Activated naive CD4-positive, alpha-beta T cell treated with anti-CD3 and anti-CD28 coated beads for 36 hours (primary cell): ENCODE measurements at regions not wholly inside any gene's neighbourhood (a gene's known extent, or its start where the extent isn't known, plus 50 kb on each side); places are given as distances from the start of the nearest gene placed in this dataset.

Source experiments
- CTCF ChIA-PET: fragments of 350-600 bp; sonication (Branson Sonifier 250); formaldehyde crosslinking; loops from one replicate; lab custom pipeline; 2021; ENCODE audit warnings: antibody characterized with exemption; lab: Charles Lee
- DNase-seq: peaks from one replicate; pipeline ENCODE4 v3.0.0-alpha.2; 2020
- H3K27ac Mint-ChIP-seq: one replicate; pipeline ENCODE4 v1.8.0; 2021; ENCODE audit warnings: mild to moderate bottlenecking, mixed read lengths
- H3K27me3 Mint-ChIP-seq: one replicate; pipeline ENCODE4 v1.8.0; 2021; ENCODE audit warnings: low read depth, mixed read lengths
- H3K36me3 Mint-ChIP-seq: one replicate; pipeline ENCODE4 v1.8.0; 2021; ENCODE audit warnings: low read depth, mixed read lengths
- H3K4me1 Mint-ChIP-seq: one replicate; pipeline ENCODE4 v1.8.0; 2021; ENCODE audit warnings: low read depth, mixed read lengths
- H3K4me3 Mint-ChIP-seq: one replicate; pipeline ENCODE4 v1.8.0; 2021; ENCODE audit warnings: mild to moderate bottlenecking, moderate library complexity, mixed read lengths
- H3K9me3 Mint-ChIP-seq: one replicate; pipeline ENCODE4 v1.8.0; 2021; ENCODE audit warnings: mixed read lengths
- intact Hi-C: fragments of 100-400 bp; cut with micrococcal nuclease; formaldehyde crosslinking; loops from one replicate; pipeline ENCODE4 v1.15.1; 2023

GRCh38 chr5:31023105-31023504 lies 170.4 kb upstream of the CDH6 start:
- H3K4me1 Mint-ChIP-seq = no peaks in the 10 kb centered on the region
- no peak for DNase-seq
- peaks cover 2% of the 10 kb centered on the region for H3K9me3 Mint-ChIP-seq
- CTCF ChIA-PET = no interaction called here
- H3K36me3 Mint-ChIP-seq = no peaks in the 10 kb centered on the region
- H3K27me3 Mint-ChIP-seq = no peaks in the 10 kb centered on the region
- no peak overlapping the region for H3K27ac Mint-ChIP-seq
- intact Hi-C loops = no loop called here
- no peak overlapping the region for H3K4me3 Mint-ChIP-seq

GRCh38 chr5:31021181-31021624 lies 172.3 kb upstream of the CDH6 start:
- Mint-ChIP-seq H3K27ac (no peak overlapping the region), H3K27me3 (no peaks in the 10 kb centered on the region), H3K4me3 (no peak overlapping the region), H3K36me3 (no peaks in the 10 kb centered on the region), H3K9me3 (peaks cover 4% of the 10 kb centered on the region), H3K4me1 (no peaks in the 10 kb centered on the region)
- CTCF ChIA-PET = no interaction called here
- intact Hi-C loops = no loop called here
- DNase-seq = no peak

DNA sequence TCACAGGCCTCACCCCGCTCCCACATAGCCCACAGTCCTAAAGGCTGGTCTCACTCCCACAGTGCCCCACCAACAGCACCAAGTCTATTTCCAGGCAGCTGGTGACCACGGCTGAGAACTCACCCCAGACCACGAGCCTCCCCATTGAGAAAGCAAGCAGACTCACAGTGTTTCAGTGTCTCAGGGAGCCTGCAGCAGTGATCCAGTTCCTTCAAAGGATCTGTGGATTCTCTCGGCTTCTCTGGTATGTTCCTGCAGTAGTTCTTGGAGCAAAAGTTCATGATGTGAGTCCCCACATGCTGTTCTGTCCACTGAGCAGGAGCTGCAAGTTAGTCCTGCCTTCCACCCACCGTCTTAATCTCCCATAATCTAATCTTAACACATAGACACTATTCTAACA lies 185.3 kb upstream of the CDH6 start:
- H3K4me1 Mint-ChIP-seq = no peaks in the 10 kb centered on the region
- intact Hi-C loops = no loop called here
- CTCF ChIA-PET = no interaction called here
- H3K9me3 Mint-ChIP-seq = peaks cover 17% of the 10 kb centered on the region
- no peak overlapping the region for H3K4me3 Mint-ChIP-seq
- H3K27ac Mint-ChIP-seq = no peak overlapping the region
- H3K36me3 Mint-ChIP-seq = no peaks in the 10 kb centered on the region
- no peaks in the 10 kb centered on the region for H3K27me3 Mint-ChIP-seq
- DNase-seq = no peak

DNA sequence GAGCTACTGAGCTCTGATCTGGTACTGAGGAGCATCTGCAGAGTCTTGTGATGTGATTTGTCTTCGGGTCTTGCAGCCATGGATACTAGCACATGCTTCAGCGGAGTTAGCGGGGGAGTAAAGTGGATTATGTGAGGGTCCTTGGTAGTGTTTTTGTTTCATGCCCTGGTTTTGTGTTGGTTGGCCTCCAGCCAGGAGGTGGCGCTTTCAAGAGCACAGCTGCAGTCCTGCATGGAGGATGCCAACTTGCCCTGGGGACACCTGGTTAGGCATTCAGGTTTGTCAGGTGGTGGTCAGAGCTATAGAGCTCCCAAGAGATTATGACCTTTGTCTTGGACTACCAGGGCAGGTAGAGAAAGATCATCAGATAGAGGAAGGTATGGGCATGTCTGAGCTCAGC lies 185.8 kb upstream of the CDH6 start:
- peaks cover 17% of the 10 kb centered on the region for H3K9me3 Mint-ChIP-seq
- intact Hi-C loops = no loop called here
- no peak overlapping the region for H3K27ac Mint-ChIP-seq
- H3K36me3 Mint-ChIP-seq = no peaks in the 10 kb centered on the region
- no peaks in the 10 kb centered on the region for H3K4me1 Mint-ChIP-seq
- H3K4me3 Mint-ChIP-seq = no peak overlapping the region
- H3K27me3 Mint-ChIP-seq = no peaks in the 10 kb centered on the region
- DNase-seq = no peak
- CTCF ChIA-PET = interaction anchor here (0.6 kb wide), 1 partner anchor 21 kb away, joined by 3 read pairs; no protein-coding TSS in a partner anchor

DNA sequence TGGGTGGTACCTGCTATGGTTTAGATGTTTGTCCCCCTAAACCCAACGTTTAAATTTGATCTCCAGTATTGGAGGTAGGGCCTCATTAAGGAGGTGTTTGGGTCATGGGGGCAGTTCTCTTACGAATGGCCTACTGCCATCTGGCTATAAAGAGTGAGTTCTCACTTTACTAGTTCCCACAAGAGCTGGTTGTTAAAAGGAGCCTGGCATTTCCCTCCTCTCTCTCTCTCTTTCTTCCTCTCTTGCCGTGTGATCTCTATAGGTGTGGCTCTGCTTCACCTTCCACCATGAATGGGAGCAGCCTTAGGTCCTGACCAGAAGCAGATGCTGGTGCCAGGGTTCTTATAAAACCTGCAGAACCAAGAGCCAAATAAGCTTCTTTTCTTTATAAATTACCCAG lies 193.2 kb upstream of the CDH6 start:
- Mint-ChIP-seq H3K27me3 (no peaks in the 10 kb centered on the region), H3K36me3 (no peaks in the 10 kb centered on the region), H3K27ac (no peak overlapping the region), H3K4me3 (no peak overlapping the region), H3K4me1 (no peaks in the 10 kb centered on the region), H3K9me3 (peaks cover 18% of the 10 kb centered on the region)
- no peak for DNase-seq
- CTCF ChIA-PET = no interaction called here
- intact Hi-C loops = no loop called here

DNA sequence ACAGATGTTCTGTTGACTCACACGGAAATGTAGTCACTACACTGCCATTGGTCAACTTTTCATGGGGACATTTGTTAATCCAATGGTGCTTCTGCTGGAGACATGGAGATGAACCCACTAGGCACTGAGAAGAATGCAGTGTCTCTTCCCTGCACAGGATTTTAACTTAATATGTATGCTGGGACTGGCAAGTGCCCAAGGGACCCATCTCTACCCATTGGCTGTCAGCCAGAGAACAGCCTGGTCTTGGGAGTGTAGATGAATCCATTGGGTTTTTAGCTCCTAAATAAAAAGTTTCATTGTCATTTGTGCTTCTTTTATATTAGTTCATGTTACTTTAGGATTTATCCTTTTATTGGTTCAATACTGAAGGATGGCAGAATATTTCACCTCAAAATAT lies 195.8 kb upstream of the CDH6 start:
- Mint-ChIP-seq H3K9me3 (peaks cover 12% of the 10 kb centered on the region), H3K4me3 (no peak overlapping the region), H3K27ac (no peak overlapping the region), H3K27me3 (no peaks in the 10 kb centered on the region), H3K4me1 (no peaks in the 10 kb centered on the region), H3K36me3 (no peaks in the 10 kb centered on the region)
- intact Hi-C loops = no loop called here
- CTCF ChIA-PET = no interaction called here
- DNase-seq = no peak

- intact Hi-C loops = no loop called here
- Mint-ChIP-seq H3K27ac (no peak overlapping the region), H3K4me1 (no peaks in the 10 kb centered on the region), H3K4me3 (no peak overlapping the region), H3K27me3 (no peaks in the 10 kb centered on the region), H3K9me3 (peaks cover 11% of the 10 kb centered on the region), H3K36me3 (no peaks in the 10 kb centered on the region)
- DNase-seq = no peak
- CTCF ChIA-PET = no interaction called here
Observed at GRCh38 chr5:30994902-30995301, 198.6 kb upstream of the CDH6 start.

DNA sequence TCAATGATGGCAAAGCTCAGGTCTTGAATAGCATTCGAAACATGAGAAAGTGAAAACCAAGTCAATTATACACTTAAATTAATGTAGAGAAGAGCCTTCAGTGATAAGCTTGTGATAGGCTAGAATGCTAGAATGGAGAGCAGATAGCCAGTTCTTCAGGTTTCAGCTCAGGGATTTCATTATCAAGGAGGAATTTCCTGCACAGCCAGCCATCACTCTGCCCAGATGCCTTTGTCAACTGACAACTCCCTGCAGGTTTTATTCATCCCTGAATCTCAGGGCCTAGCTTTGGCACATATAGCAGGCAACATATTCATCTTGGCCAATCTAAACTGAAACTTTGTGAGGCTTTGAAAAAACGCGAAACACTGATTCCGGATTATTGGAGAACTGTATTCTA lies 199.3 kb upstream of the CDH6 start:
- Mint-ChIP-seq H3K4me3 (no peak overlapping the region), H3K27me3 (no peaks in the 10 kb centered on the region), H3K27ac (no peak overlapping the region), H3K36me3 (no peaks in the 10 kb centered on the region), H3K9me3 (peaks cover 10% of the 10 kb centered on the region), H3K4me1 (no peaks in the 10 kb centered on the region)
- CTCF ChIA-PET = no interaction called here
- intact Hi-C loops = no loop called here
- DNase-seq = no peak

DNA sequence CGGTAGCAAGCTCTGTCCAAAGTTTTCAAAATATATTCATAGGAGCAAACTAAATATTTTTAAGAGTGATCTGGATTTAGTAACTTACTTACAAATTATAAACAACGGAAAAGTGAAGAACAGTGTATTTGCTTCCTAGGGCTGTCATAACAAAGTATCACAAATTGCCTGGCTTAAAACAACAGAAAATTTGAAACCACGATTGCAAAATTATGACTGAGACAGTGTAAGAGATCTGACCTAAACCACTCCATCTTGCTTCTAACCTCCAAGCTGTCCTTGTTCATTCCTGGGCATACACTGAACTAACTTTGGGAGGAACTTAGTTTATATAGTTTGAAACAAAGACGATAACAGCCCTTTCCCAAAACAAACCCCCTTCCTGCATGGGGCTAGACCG lies 202.0 kb upstream of the CDH6 start:
- CTCF ChIA-PET = no interaction called here
- no peak for DNase-seq
- no peak overlapping the region for H3K27ac Mint-ChIP-seq
- no peak overlapping the region for H3K4me3 Mint-ChIP-seq
- no peaks in the 10 kb centered on the region for H3K36me3 Mint-ChIP-seq
- H3K4me1 Mint-ChIP-seq = no peaks in the 10 kb centered on the region
- peaks cover 8% of the 10 kb centered on the region for H3K9me3 Mint-ChIP-seq
- no peaks in the 10 kb centered on the region for H3K27me3 Mint-ChIP-seq
- intact Hi-C loops = no loop called here

GRCh38 chr5:30981576-30981975 lies 211.9 kb upstream of the CDH6 start:
- Mint-ChIP-seq H3K36me3 (no peaks in the 10 kb centered on the region), H3K27ac (no peak overlapping the region), H3K27me3 (no peaks in the 10 kb centered on the region), H3K4me1 (no peaks in the 10 kb centered on the region), H3K4me3 (no peak overlapping the region), H3K9me3 (peaks cover 5% of the 10 kb centered on the region)
- intact Hi-C loops = no loop called here
- DNase-seq = no peak
- CTCF ChIA-PET = no interaction called here

- CTCF ChIA-PET = no interaction called here
- Mint-ChIP-seq H3K27me3 (no peaks in the 10 kb centered on the region), H3K9me3 (peaks cover 6% of the 10 kb centered on the region), H3K27ac (no peak overlapping the region), H3K36me3 (no peaks in the 10 kb centered on the region), H3K4me1 (no peaks in the 10 kb centered on the region), H3K4me3 (no peak overlapping the region)
- intact Hi-C loops = no loop called here
- DNase-seq = no peak
Observed at GRCh38 chr5:30968971-30969370, 224.5 kb upstream of the CDH6 start.

DNA sequence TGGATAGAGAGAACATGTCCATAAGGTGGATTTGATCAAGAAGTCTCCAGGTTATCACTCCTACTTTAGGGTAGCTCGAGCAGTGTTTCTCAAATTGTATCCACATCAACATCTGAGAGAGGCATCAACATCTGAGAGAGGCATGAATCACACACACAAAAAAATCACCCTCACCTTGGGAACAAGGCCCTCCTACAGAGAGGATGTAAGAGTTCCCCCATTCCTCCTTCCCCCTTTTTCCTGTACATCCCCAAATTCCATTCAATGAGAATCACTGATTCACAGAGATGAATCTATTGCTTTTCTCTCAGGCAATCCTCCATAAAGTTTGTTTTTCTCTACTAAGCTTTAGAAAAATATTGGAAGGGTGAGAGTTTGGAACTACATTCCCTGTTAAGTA lies 233.4 kb upstream of the CDH6 start:
- no peaks in the 10 kb centered on the region for H3K27me3 Mint-ChIP-seq
- intact Hi-C loops = no loop called here
- CTCF ChIA-PET = no interaction called here
- H3K4me3 Mint-ChIP-seq = no peak overlapping the region
- no peak for DNase-seq
- no peaks in the 10 kb centered on the region for H3K36me3 Mint-ChIP-seq
- no peak overlapping the region for H3K27ac Mint-ChIP-seq
- H3K4me1 Mint-ChIP-seq = no peaks in the 10 kb centered on the region
- peaks cover 1% of the 10 kb centered on the region for H3K9me3 Mint-ChIP-seq

DNA sequence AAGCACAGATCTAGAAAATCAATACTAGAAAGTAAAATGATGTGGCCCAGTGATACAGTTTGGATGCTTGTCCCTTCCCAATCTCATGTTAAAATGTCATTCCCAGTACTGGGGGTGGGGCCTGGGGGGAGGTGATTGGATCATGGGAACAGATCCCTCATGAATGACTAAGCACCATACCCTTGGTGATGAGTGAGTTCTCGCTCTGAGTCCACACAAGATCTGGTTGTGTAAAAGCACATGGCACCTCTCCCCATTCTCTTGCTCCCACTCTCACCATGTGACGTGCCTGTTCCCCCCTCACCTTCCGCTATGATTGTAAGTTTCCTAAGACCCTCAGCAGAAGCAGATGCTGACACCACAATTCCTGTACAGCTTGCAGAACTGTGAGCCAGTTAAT lies 234.2 kb upstream of the CDH6 start:
- Mint-ChIP-seq H3K9me3 (peaks cover 1% of the 10 kb centered on the region), H3K27ac (no peak overlapping the region), H3K4me1 (no peaks in the 10 kb centered on the region), H3K36me3 (no peaks in the 10 kb centered on the region), H3K27me3 (no peaks in the 10 kb centered on the region), H3K4me3 (no peak overlapping the region)
- CTCF ChIA-PET = no interaction called here
- intact Hi-C loops = no loop called here
- no peak for DNase-seq

GRCh38 chr5:30957591-30957990 lies 235.9 kb upstream of the CDH6 start:
- Mint-ChIP-seq H3K4me3 (no peak overlapping the region), H3K27me3 (no peaks in the 10 kb centered on the region), H3K4me1 (no peaks in the 10 kb centered on the region), H3K27ac (no peak overlapping the region), H3K9me3 (peaks cover 4% of the 10 kb centered on the region), H3K36me3 (no peaks in the 10 kb centered on the region)
- no peak for DNase-seq
- CTCF ChIA-PET = no interaction called here
- intact Hi-C loops = no loop called here
